ENCODE measurements at regions not wholly inside any gene's neighbourhood (a gene's known extent, or its start where the extent isn't known, plus 50 kb on each side); places are given as distances from the start of the nearest gene placed in this dataset.

DNA sequence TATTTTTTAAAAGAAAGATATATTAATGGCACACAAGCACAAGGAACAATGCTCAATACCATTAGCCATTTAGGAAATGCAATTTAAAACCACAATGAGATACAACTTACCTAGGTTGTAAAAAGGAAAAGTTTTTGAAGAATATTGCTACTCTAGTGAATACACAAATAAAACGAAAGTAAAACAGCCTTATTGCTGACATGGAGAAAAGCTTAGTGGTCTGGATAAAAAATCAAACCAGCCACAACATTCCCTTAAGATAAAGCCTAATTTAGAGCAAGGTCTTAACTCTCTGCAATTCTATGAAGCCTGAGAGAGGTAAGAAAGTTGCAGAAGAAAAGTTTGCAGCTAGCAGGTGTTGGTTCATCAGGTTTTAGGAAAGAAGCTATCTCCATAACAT, 892.7 kb upstream of the ALCAM start:
- no peak for DNase-seq (ENCODE audit: low spot score)

DNA sequence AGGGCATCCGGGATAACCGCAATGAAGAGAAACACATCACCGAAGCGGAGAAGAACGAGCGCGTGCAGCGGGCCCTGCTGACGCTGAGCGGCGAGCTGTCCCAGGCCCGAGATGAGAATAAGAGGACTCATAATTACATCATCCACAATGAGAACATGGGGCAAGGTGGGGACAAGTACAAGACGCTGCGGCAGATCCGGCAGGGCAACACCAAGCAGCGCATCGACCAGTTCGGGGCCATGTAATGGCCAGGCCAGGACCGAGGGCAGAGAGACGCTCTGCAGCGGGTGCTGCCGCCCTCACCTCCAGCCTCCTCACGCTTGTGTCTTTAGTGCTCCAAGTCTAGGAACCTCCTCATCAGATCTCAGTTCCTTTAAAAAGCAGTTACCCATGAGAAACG, 863.7 kb upstream of the ALCAM start:
- DNase-seq (ENCODE audit: low spot score): no peak

- no peak for DNase-seq (ENCODE audit: low spot score)
These were observed 856.4 kb upstream of the ALCAM start for GRCh38 chr3:104510131-104510849.

GRCh38 chr3:104514371-104514770, 852.3 kb upstream of the ALCAM start:
- no peak for DNase-seq (ENCODE audit: low spot score)

GRCh38 chr3:104514776-104515175, 851.9 kb upstream of the ALCAM start:
- DNase-seq (ENCODE audit: low spot score): no peak

DNA sequence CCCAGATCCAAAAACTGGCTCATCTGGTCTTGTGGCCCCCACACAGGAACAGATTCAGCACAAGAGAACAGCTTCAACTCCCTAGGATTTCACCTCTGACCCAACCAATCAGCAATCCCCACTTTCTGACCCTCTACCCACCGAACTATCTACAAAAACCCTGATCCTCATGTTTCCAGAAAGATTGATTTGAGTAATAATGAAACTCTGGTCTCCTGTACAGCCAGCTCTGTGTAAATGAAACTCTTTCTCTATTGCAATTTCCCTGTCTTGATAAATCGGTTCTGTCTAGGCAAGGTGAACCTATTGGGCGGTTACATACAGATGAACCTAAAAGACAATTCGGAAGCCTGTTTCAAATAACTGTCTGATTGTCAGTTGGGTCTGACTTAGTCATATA, 847.6 kb upstream of the ALCAM start:
- DNase-seq (ENCODE audit: low spot score): no peak

GRCh38 chr3:104519468-104520227, 847.1 kb upstream of the ALCAM start:
- no peak for DNase-seq (ENCODE audit: low spot score)

- DNase-seq (ENCODE audit: low spot score): no peak
These were observed 846.5 kb upstream of the ALCAM start for GRCh38 chr3:104520228-104520655.

DNA sequence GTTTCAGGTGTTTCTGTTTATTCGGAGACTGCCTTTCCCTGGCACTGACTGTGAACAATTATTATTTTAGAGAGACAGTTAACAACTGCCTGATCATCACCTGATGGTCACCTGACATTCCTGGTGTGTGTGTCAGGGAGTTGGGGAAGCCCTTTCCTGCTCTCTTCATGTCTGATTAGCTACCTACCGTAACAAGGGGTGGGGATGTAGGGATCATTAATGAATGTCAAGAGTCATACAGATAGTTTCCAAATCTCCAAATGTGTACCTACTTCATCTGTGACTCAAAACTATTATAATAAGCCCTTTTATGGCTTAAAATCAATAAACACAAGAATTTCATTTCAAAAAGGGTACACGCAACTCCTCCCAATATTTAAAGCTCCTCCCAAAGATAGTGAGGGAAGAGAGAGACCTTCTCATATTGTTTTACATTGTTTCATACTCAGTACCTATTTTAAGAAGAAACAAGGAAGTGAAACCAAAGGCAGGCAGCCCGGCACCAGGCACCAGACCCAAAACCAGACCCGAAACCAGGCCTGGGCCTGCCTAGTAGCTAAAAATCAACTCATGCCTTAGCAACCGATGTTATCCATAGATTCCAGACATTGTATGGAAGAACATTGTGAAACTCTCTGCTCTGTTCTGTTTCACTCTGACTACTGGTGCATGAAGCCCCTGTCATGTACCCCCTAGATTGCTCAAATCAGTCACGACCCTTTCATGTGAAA, 844.9 kb upstream of the ALCAM start:
- no peak for DNase-seq (ENCODE audit: low spot score)

- DNase-seq (ENCODE audit: low spot score): no peak
These were observed 843.6 kb upstream of the ALCAM start for GRCh38 chr3:104523136-104523535.

GRCh38 chr3:104526901-104527401, 839.8 kb upstream of the ALCAM start:
- no peak for DNase-seq (ENCODE audit: low spot score)

GRCh38 chr3:104530934-104531333, 835.8 kb upstream of the ALCAM start:
- no peak for DNase-seq (ENCODE audit: low spot score)

GRCh38 chr3:104536715-104537114, 830.0 kb upstream of the ALCAM start:
- no peak for DNase-seq (ENCODE audit: low spot score)

DNA sequence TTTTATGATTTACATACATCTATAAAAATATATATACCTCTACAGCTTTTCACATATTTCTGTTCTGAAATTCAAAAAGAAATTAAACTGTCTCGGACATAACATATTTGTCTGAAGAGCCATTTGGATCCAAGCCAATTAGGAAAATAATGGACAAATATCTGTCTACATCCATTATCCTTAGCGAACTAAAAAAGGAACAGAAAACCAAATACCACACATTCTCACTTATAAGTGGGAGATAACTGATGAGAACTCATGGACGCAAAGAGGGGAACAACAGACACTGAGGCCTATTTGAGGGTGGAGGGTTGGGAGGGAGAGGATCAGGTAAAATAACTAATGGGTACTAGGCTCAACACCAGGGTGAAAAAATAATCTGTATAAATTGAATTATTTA, 829.4 kb upstream of the ALCAM start:
- no peak for DNase-seq (ENCODE audit: low spot score)

GRCh38 chr3:104546301-104546700, 820.4 kb upstream of the ALCAM start:
- DNase-seq (ENCODE audit: low spot score): no peak

GRCh38 chr3:104547031-104547430, 819.7 kb upstream of the ALCAM start:
- no peak for DNase-seq (ENCODE audit: low spot score)

DNA sequence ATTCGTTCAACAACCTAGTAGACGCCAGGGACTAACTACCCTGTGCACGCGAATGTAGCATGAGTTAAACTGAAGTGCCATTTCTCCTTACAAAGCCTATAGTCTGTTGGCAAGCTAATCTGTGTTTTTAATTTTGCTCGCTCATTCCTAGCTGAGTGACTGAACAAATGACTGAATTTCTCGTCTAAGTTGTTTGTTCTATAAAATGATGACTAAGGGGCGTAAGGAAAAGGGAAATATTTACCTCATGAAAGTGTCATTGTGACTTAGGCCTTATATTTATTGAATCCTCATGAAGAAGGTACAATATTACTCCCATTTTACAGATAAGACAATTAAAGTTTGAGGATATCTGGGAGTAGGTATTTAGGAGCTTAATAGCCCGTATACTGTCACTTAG, 818.3 kb upstream of the ALCAM start:
- DNase-seq (ENCODE audit: low spot score): no peak

- no peak for DNase-seq (ENCODE audit: low spot score)
These were observed 817.5 kb upstream of the ALCAM start for GRCh38 chr3:104549099-104549714.

DNA sequence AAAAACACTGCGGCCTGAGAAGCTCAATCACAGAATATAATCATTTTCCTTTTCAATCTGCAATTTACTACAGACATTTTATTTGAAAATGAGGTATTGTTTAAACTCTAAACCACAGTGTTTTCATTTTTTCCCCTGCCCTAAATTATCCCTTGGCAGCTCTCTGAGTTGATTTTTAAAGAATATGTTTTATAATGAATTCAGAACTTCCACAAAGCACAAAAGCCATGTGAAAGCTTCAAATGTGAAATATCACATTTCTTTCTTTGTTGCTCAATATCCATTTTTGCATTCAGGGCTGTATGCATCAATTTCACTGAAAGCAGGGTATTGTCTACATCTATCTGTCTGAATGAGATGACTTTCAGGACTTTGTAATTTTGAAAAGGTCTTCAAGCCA, 813.6 kb upstream of the ALCAM start:
- DNase-seq (ENCODE audit: low spot score): no peak

DNA sequence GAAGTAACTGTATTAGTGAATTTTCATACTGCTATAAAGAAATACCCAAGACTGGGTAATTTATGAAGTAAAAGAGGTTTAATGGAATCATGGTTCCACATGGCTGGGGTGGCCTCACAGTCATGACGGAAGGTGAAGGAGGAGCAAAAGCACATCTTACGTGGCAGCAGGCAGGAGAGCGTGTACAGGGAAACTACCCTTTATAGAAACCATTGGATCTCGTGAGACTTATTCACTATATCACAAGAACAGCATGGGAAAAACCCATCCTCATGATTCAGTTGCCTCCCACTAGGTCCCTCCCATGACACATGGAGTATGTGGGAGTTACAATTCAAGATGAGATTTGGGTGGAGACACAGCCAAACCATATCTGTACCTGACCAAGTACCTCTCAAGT, 812.3 kb upstream of the ALCAM start:
- no peak for DNase-seq (ENCODE audit: low spot score)

DNA sequence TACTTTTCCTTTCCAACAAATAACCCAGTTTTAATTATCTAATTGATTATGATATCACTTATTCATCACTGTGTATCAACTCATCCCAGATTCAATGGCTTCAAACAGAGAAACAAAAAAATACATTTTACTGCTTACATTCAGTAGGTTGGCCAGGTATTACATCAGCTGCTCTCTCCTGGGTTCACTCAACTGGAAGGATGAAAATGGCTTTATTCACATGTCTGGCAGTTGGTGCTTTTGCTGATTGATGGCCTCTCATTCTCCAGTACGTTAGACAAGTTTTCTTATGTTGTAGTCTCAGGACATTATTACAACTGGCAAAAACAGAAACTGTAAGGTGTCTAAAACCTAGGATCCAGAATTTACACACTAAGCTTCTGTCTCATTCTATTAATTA, 811.0 kb upstream of the ALCAM start:
- no peak for DNase-seq (ENCODE audit: low spot score)

- DNase-seq (ENCODE audit: low spot score): no peak
These were observed 810.2 kb upstream of the ALCAM start for GRCh38 chr3:104556372-104557078.

Data from HuH-7 (cell line).